ENCODE measurements at regions not wholly inside any gene's neighbourhood (a gene's known extent, or its start where the extent isn't known, plus 50 kb on each side); places are given as distances from the start of the nearest gene placed in this dataset.

DNA sequence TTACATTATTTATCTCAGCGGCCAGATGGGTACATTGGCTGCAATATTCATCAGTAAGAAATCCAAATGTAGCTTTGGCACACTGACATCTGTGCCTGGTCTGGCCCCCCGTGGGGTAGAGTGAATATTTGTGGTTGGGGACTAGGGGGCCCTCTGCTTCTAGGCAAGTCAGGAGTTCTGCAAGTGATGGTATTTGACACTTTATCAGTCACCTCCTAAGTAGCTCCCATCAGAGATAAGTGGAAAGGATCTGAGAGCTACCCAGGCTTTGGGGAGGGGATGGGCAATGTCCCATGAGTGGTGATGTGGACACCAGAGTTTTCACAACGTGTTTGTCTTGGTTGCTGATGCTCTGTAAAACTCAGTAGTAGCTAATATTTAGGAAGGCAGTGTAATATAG, 609.9 kb upstream of the RBFOX1 start:
- ChIA-PET POLR2A (ENCODE audit: unreplicated experiment) (no interaction called here), CTCF (no interaction called here)
- H3K4me3 ChIP-seq (ENCODE audit: low read length), result no peak overlapping the region
- H3K27me3 ChIP-seq (ENCODE audit: low read length), result no peaks in the 10 kb centered on the region
- no peak overlapping the region for H3K9ac ChIP-seq (ENCODE audit: low read length)
- no peaks in the 10 kb centered on the region for H3K79me2 ChIP-seq (ENCODE audit: low read length)
- H3K9me2 ChIP-seq (replicated peaks; ENCODE audit: low read length), result no peaks in the 10 kb centered on the region
- no peak overlapping the region for H2AFZ ChIP-seq (ENCODE audit: low read length)
- no peak overlapping the region for H3K4me2 ChIP-seq (ENCODE audit: low read length)
- no peaks in the 10 kb centered on the region for H3K36me3 ChIP-seq (ENCODE audit: low read depth, low read length)
- DNase-seq, result no peak
- no peaks in the 10 kb centered on the region for H4K20me1 ChIP-seq (ENCODE audit: low read length)
- no peaks in the 10 kb centered on the region for H3K4me1 ChIP-seq (ENCODE audit: insufficient read depth, low read length)
- TF ChIP-seq, protein P1, sequence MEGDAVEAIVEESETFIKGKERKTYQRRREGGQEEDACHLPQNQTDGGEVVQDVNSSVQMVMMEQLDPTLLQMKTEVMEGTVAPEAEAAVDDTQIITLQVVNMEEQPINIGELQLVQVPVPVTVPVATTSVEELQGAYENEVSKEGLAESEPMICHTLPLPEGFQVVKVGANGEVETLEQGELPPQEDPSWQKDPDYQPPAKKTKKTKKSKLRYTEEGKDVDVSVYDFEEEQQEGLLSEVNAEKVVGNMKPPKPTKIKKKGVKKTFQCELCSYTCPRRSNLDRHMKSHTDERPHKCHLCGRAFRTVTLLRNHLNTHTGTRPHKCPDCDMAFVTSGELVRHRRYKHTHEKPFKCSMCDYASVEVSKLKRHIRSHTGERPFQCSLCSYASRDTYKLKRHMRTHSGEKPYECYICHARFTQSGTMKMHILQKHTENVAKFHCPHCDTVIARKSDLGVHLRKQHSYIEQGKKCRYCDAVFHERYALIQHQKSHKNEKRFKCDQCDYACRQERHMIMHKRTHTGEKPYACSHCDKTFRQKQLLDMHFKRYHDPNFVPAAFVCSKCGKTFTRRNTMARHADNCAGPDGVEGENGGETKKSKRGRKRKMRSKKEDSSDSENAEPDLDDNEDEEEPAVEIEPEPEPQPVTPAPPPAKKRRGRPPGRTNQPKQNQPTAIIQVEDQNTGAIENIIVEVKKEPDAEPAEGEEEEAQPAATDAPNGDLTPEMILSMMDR (conservative IDR thresholded peaks at IDR 0.05; ENCODE audit: low read depth, low read length), result no peak
- TF ChIP-seq EZH2 (IDR thresholded peaks at IDR 0.05; ENCODE audit: low read length, unreplicated experiment) (no peak), EZH2phosphoT487 (IDR thresholded peaks at IDR 0.05; ENCODE audit: borderline replicate concordance, low read length) (no peak)
- H3K9me3 ChIP-seq (ENCODE audit: low read length), result no peaks in the 10 kb centered on the region
- no peak for ATAC-seq
- H3F3A ChIP-seq (ENCODE audit: low read length, unreplicated experiment), result no peaks in the 10 kb centered on the region
- intact Hi-C loops (cut with micrococcal nuclease), result no loop called here
- no peak overlapping the region for H3K27ac ChIP-seq (ENCODE audit: low read length)
- no TSS peak for BruUV-seq (replicated peaks)

DNA sequence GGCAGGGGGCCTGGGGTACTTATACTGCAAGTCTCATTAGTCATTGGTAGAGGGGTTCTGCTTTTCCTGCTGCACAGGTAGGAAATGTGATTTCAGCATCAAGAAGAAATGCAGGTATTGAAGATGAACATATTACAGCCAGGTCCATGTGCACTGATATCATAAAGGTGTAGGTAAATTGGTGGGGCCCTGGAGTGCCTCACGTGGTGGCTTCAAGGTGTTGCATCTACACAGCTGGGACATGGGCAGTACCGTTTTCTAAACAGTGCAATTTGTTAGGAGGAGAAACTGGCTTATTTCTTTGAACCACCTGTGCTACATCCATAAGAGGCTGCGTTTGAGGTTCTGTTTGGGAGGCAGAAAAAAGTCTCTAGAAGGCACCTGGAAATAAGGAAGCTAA, 618.1 kb upstream of the RBFOX1 start:
- intact Hi-C loops (cut with micrococcal nuclease), result no loop called here
- Histone ChIP-seq H3K79me2 (ENCODE audit: low read length) (no peaks in the 10 kb centered on the region), H3K9ac (ENCODE audit: low read length) (no peak overlapping the region), H3F3A (ENCODE audit: low read length, unreplicated experiment) (no peaks in the 10 kb centered on the region), H3K9me3 (ENCODE audit: low read length) (no peaks in the 10 kb centered on the region), H3K27ac (ENCODE audit: low read length) (no peak overlapping the region), H3K9me2 (replicated peaks; ENCODE audit: low read length) (no peaks in the 10 kb centered on the region), H4K20me1 (ENCODE audit: low read length) (no peaks in the 10 kb centered on the region), H3K4me3 (ENCODE audit: low read length) (no peak overlapping the region), H3K4me2 (ENCODE audit: low read length) (no peak overlapping the region), H3K4me1 (ENCODE audit: insufficient read depth, low read length) (no peaks in the 10 kb centered on the region), H3K36me3 (ENCODE audit: low read depth, low read length) (no peaks in the 10 kb centered on the region), H3K27me3 (ENCODE audit: low read length) (no peaks in the 10 kb centered on the region), H2AFZ (ENCODE audit: low read length) (no peak overlapping the region)
- BruUV-seq (replicated peaks), result no TSS peak
- DNase-seq, result no peak
- POLR2A ChIA-PET (ENCODE audit: unreplicated experiment), result no interaction called here
- no peak for ATAC-seq
- CTCF ChIA-PET, result no interaction called here
- TF ChIP-seq EZH2phosphoT487 (IDR thresholded peaks at IDR 0.05; ENCODE audit: borderline replicate concordance, low read length) (no peak), EZH2 (IDR thresholded peaks at IDR 0.05; ENCODE audit: low read length, unreplicated experiment) (no peak)
- TF ChIP-seq, protein P1 (conservative IDR thresholded peaks at IDR 0.05; ENCODE audit: low read depth, low read length), result no peak

DNA sequence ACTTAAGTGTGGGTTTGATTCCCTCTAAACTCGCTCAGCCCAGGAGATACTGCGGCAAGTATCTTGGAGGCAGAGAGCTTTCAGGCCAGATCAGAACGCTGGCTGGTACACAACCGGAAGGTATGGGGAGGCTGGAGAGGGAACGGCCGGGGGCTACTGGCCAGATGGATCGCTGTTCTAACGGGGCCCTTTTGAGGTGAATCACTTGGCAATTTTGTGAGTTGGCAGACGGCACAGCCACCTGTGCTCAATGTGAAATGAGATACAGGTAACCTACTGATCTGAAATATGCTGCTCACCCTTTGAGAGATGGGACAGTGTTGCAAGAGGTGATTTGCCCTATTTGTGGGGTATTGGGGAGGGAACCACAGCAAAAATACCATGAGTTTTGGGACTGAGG, 622.9 kb upstream of the RBFOX1 start:
- Histone ChIP-seq H3K27ac (ENCODE audit: low read length) (no peak overlapping the region), H3K9ac (ENCODE audit: low read length) (no peak overlapping the region), H3K27me3 (ENCODE audit: low read length) (no peaks in the 10 kb centered on the region), H4K20me1 (ENCODE audit: low read length) (no peaks in the 10 kb centered on the region), H3F3A (ENCODE audit: low read length, unreplicated experiment) (no peaks in the 10 kb centered on the region), H3K9me2 (replicated peaks; ENCODE audit: low read length) (no peaks in the 10 kb centered on the region), H3K79me2 (ENCODE audit: low read length) (no peaks in the 10 kb centered on the region), H2AFZ (ENCODE audit: low read length) (no peak overlapping the region), H3K4me1 (ENCODE audit: insufficient read depth, low read length) (no peaks in the 10 kb centered on the region), H3K4me2 (ENCODE audit: low read length) (no peak overlapping the region), H3K9me3 (ENCODE audit: low read length) (no peaks in the 10 kb centered on the region), H3K36me3 (ENCODE audit: low read depth, low read length) (no peaks in the 10 kb centered on the region), H3K4me3 (ENCODE audit: low read length) (no peak overlapping the region)
- DNase-seq, result no peak
- no peak for ATAC-seq
- TF ChIP-seq EZH2phosphoT487 (IDR thresholded peaks at IDR 0.05; ENCODE audit: borderline replicate concordance, low read length) (no peak), EZH2 (IDR thresholded peaks at IDR 0.05; ENCODE audit: low read length, unreplicated experiment) (no peak)
- TF ChIP-seq, protein P1 (conservative IDR thresholded peaks at IDR 0.05; ENCODE audit: low read depth, low read length), result no peak
- ChIA-PET POLR2A (ENCODE audit: unreplicated experiment) (no interaction called here), CTCF (no interaction called here)
- intact Hi-C loops (cut with micrococcal nuclease), result no loop called here
- BruUV-seq (replicated peaks), result no TSS peak
